CD4-positive, alpha-beta T cell (primary cell): ENCODE measurements at regions not wholly inside any gene's neighbourhood (a gene's known extent, or its start where the extent isn't known, plus 50 kb on each side); places are given as distances from the start of the nearest gene placed in this dataset.
"Not testable (repeated sequence)": the region's sequence is repeated elsewhere in the genome, so short reads cannot be mapped to it uniquely, and the experiment has no call there.

Experiments used
- ATAC-seq: fragments of 200-7000 bp; cut with Tn5 transposase; one replicate; pipeline ENCODE4 v1.10.0; 2022; ENCODE audit warnings: mild to moderate bottlenecking; ENCODE audit not compliant: poor library complexity
- CTCF ChIA-PET: fragments of 350-600 bp; sonication (Branson Sonifier 250); formaldehyde crosslinking; loops from one replicate; lab custom pipeline; 2021; ENCODE audit warnings: antibody characterized with exemption, inconsistent platforms; lab: Charles Lee
- POLR2A ChIA-PET: fragments of 350-600 bp; sonication (Branson Sonifier 250); formaldehyde crosslinking; loops from one replicate; lab custom pipeline; 2021; ENCODE audit warnings: antibody characterized with exemption, inconsistent platforms; lab: Charles Lee
- DNase-seq, 14 experiments: peaks; one replicate each; pipeline ENCODE4 v3.0.0-alpha.2; 2013 to 2020; ENCODE audit warnings: mixed read lengths in 2 of 14
- H3K27ac ChIP-seq, 2 donors: one replicate each; pipeline versions ENCODE4 v1.5.1 to v1.7.0; 2013; ENCODE audit warnings: low read length in 2 of 2, low read depth in 1 of 2, mild to moderate bottlenecking in 1 of 2
- H3K27me3 ChIP-seq, 2 experiments: 1 replicate in 1 of 2; 2 replicates in 1 of 2; pipeline versions ENCODE4 v1.6.1 to v1.7.0; 2013; ENCODE audit warnings: low read length in 2 of 2, control low read depth in 1 of 2, mild to moderate bottlenecking in 1 of 2, moderate library complexity in 1 of 2; ENCODE audit not compliant: insufficient read depth in 2 of 2, control insufficient read depth in 1 of 2
- H3K36me3 ChIP-seq: one replicate; pipeline ENCODE4 v1.6.1; 2013; ENCODE audit warnings: low read length, control low read depth; ENCODE audit not compliant: insufficient read depth
- H3K4me1 ChIP-seq: one replicate; pipeline ENCODE4 v1.6.1; 2013; ENCODE audit warnings: low read length, control low read depth; ENCODE audit not compliant: insufficient read depth
- H3K4me3 ChIP-seq: one replicate; pipeline ENCODE4 v1.5.1; 2013; ENCODE audit warnings: mild to moderate bottlenecking, low read length, moderate library complexity
- H3K9me3 ChIP-seq, 2 experiments: 1 replicate in 1 of 2; 2 replicates in 1 of 2; pipeline versions ENCODE4 v1.6.1 to v1.7.0; 2013; ENCODE audit warnings: low read length in 2 of 2, mild to moderate bottlenecking in 2 of 2, control low read depth in 1 of 2, moderate library complexity in 1 of 2; ENCODE audit not compliant: control insufficient read depth in 1 of 2, insufficient read depth in 1 of 2
- H3K27ac Mint-ChIP-seq: one replicate; pipeline ENCODE4 v1.8.0; 2020; ENCODE audit warnings: mixed read lengths
- H3K27me3 Mint-ChIP-seq: one replicate; pipeline ENCODE4 v1.8.0; 2021; ENCODE audit warnings: mixed read lengths
- H3K36me3 Mint-ChIP-seq: one replicate; pipeline ENCODE4 v1.8.0; 2021; ENCODE audit warnings: low read depth, mixed read lengths
- H3K4me1 Mint-ChIP-seq: one replicate; pipeline ENCODE4 v1.8.0; 2021; ENCODE audit warnings: low read depth, mixed read lengths
- H3K4me3 Mint-ChIP-seq: one replicate; pipeline ENCODE4 v1.8.0; 2020; ENCODE audit warnings: mild to moderate bottlenecking, mixed read lengths
- H3K9me3 Mint-ChIP-seq: one replicate; pipeline ENCODE4 v1.8.0; 2020; ENCODE audit warnings: mixed read lengths
- CTCF ChIP-seq: fragments of 200-600 bp; IDR thresholded peaks from one replicate; pipeline ENCODE4 v1.8.0; 2022; ENCODE audit warnings: antibody characterized with exemption, mild to moderate bottlenecking
- intact Hi-C, 2 experiments: fragments of 100-400 bp; cut with DNase I in 1 of 2; cut with micrococcal nuclease in 1 of 2; formaldehyde crosslinking; loops; one replicate each; pipeline versions ENCODE4 v1.15.1 to v1.9.0; 2023 to 2025; cut with DNase I, micrococcal nuclease

- peaks cover under 1% of the 10 kb centered on the region for H3K9me3 Mint-ChIP-seq
Observed at GRCh38 chr6:8837343-8837742, 402.0 kb upstream of the SLC35B3 start.

GRCh38 chr6:8832695-8833094 lies 397.4 kb upstream of the SLC35B3 start:
- intact Hi-C loops, ATAC-seq, H3K4me1 ChIP-seq, H3K36me3 ChIP-seq, H3K36me3 Mint-ChIP-seq, H3K4me3 Mint-ChIP-seq, H3K27ac Mint-ChIP-seq, H3K27me3 Mint-ChIP-seq, H3K9me3 ChIP-seq, H3K4me1 Mint-ChIP-seq, H3K9me3 Mint-ChIP-seq, H3K4me3 ChIP-seq, DNase-seq, H3K27ac ChIP-seq, POLR2A ChIA-PET, CTCF ChIA-PET, H3K27me3 ChIP-seq: not testable (repeated sequence)

More at GRCh38 chr6:8837343-8837742, 402.0 kb upstream of the SLC35B3 start:
- DNase-seq (no peak), ATAC-seq (no peak)
- intact Hi-C loops, result no loop called here
- Histone ChIP-seq H3K4me1 (no peaks in the 10 kb centered on the region), H3K9me3 (no peaks in the 10 kb centered on the region), H3K4me3 (no peak overlapping the region), H3K27me3 (no peaks in the 10 kb centered on the region), H3K36me3 (no peaks in the 10 kb centered on the region), H3K27ac (no peak overlapping the region)
- Mint-ChIP-seq H3K36me3 (no peaks in the 10 kb centered on the region), H3K27me3 (no peaks in the 10 kb centered on the region), H3K4me1 (no peaks in the 10 kb centered on the region), H3K27ac (no peak overlapping the region), H3K4me3 (no peak overlapping the region)
- ChIA-PET POLR2A (no interaction called here), CTCF (no interaction called here)
- no peak for TF ChIP-seq CTCF

- no peaks in the 10 kb centered on the region for H3K4me1 ChIP-seq
- H3K27me3 Mint-ChIP-seq, result no peaks in the 10 kb centered on the region
- no peaks in the 10 kb centered on the region for H3K36me3 Mint-ChIP-seq
- DNase-seq (peak in 1 of 14 experiments; percentile 1), ATAC-seq (no peak)
- H3K4me3 Mint-ChIP-seq, result no peak overlapping the region
- no peaks in the 10 kb centered on the region for H3K9me3 ChIP-seq
- no peak overlapping the region for H3K4me3 ChIP-seq
- no peaks in the 10 kb centered on the region for H3K36me3 ChIP-seq
- POLR2A ChIA-PET, result interaction anchor here (0.9 kb wide), 1 partner anchor 12 kb away, joined by 3 read pairs; no protein-coding TSS in a partner anchor
- no peaks in the 10 kb centered on the region for H3K27me3 ChIP-seq
- TF ChIP-seq CTCF, result no peak
- CTCF ChIA-PET, result no interaction called here
- intact Hi-C loops, result no loop called here
- no peak overlapping the region for H3K27ac Mint-ChIP-seq
- no peak overlapping the region for H3K27ac ChIP-seq
- H3K4me1 Mint-ChIP-seq, result no peaks in the 10 kb centered on the region
- H3K9me3 Mint-ChIP-seq, result peaks cover 6% of the 10 kb centered on the region
Observed at GRCh38 chr6:8831366-8832152, 396.2 kb upstream of the SLC35B3 start.

- Histone ChIP-seq H3K27ac (no peak overlapping the region), H3K27me3 (no peaks in the 10 kb centered on the region), H3K9me3 (no peaks in the 10 kb centered on the region), H3K4me3 (no peak overlapping the region), H3K4me1 (no peaks in the 10 kb centered on the region), H3K36me3 (no peaks in the 10 kb centered on the region)
- H3K27me3 Mint-ChIP-seq, result no peaks in the 10 kb centered on the region
- no peaks in the 10 kb centered on the region for H3K36me3 Mint-ChIP-seq
- ChIA-PET CTCF (no interaction called here), POLR2A (no interaction called here)
- no peak overlapping the region for H3K27ac Mint-ChIP-seq
- DNase-seq (no peak), ATAC-seq (no peak)
- no peaks in the 10 kb centered on the region for H3K4me1 Mint-ChIP-seq
- H3K9me3 Mint-ChIP-seq, result peaks cover 6% of the 10 kb centered on the region
- TF ChIP-seq CTCF, result no peak
- intact Hi-C loops, result no loop called here
- H3K4me3 Mint-ChIP-seq, result no peak overlapping the region
Observed at GRCh38 chr6:8830794-8831193, 395.4 kb upstream of the SLC35B3 start.
